A549 (cell line): ENCODE measurements at regions not wholly inside any gene's neighbourhood (a gene's known extent, or its start where the extent isn't known, plus 50 kb on each side); places are given as distances from the start of the nearest gene placed in this dataset.

Source experiments
- ATAC-seq, 2 experiments: fragments of 200-7000 bp in 1 of 2; fragments of >200 bp in 1 of 2; cut with Nextera tagmentation in 1 of 2; cut with Tn5 transposase in 1 of 2; 3 replicates each; pipeline versions ENCODE4 v1.8.0 to v1.9.1; 2018 to 2020; ENCODE audit warnings: mild to moderate bottlenecking in 1 of 2, moderate library complexity in 1 of 2
- CTCF ChIA-PET: fragments of 300-600 bp; sonication (Branson Sonifier 250); formaldehyde crosslinking; extraction: SDS; loops from one replicate; lab custom pipeline; 2021; ENCODE audit warnings: antibody characterized with exemption, inconsistent platforms; lab: Yijun Ruan, JAX
- POLR2A ChIA-PET: fragments of 350-600 bp; formaldehyde crosslinking; extraction: SDS; loops from one replicate; lab custom pipeline; 2021; ENCODE audit warnings: antibody characterized with exemption, inconsistent platforms; lab: Yijun Ruan, JAX
- DNase-seq, 2 experiments: peaks; one replicate each; pipeline versions ENCODE4 v3.0.0 to v3.0.0-alpha.2; 2011 to 2016; ENCODE audit warnings: low read depth in 1 of 2, low spot score in 1 of 2
- FAIRE-seq: peaks from 2 replicates; lab custom pipeline; 2011; peaks lifted over from hg19 to GRCh38; lab: Jason Lieb, UNC
- H3K27ac ChIP-seq, 2 experiments: fragments of >200 bp; sonication (Bioruptor Twin); formaldehyde crosslinking; 3 replicates each; pipeline ENCODE4 v1.5.1; 2016 to 2017
- H3K4me1 ChIP-seq: fragments of >200 bp; sonication (Bioruptor Twin); formaldehyde crosslinking; 3 replicates; pipeline ENCODE4 v1.6.1; 2016
- H3K4me2 ChIP-seq: fragments of >200 bp; sonication (Bioruptor Twin); formaldehyde crosslinking; 3 replicates; pipeline ENCODE4 v1.6.1; 2016
- H3K4me3 ChIP-seq: fragments of >200 bp; sonication (Bioruptor Twin); formaldehyde crosslinking; 3 replicates; pipeline ENCODE4 v1.5.1; 2016
- H3K9me3 ChIP-seq: fragments of >200 bp; sonication (Bioruptor Twin); formaldehyde crosslinking; 3 replicates; pipeline ENCODE4 v1.6.1; 2016
- CBX2 ChIP-seq: fragments of 200-600 bp; sonication (generic); IDR thresholded peaks from 2 replicates; pipeline ENCODE4 v1.6.1; 2016; ENCODE audit warnings: low read depth, mild to moderate bottlenecking, borderline replicate concordance
- EHF ChIP-seq: fragments of 250-450 bp; sonication (Bioruptor Pico); IDR thresholded peaks from 2 replicates; pipeline ENCODE4 v1.5.0; 2020; ENCODE audit warnings: mild to moderate bottlenecking
- EHMT2 ChIP-seq: fragments of 200-600 bp; sonication (generic); IDR thresholded peaks from 2 replicates; pipeline ENCODE4 v1.6.1; 2016; ENCODE audit warnings: antibody characterized with exemption, low read depth, mild to moderate bottlenecking, moderate library complexity
- ELK1 ChIP-seq: fragments of 150-350 bp; IDR thresholded peaks from 2 replicates; pipeline ENCODE4 v1.6.1; 2014; ENCODE audit warnings: low read depth, mild to moderate bottlenecking, low read length
- EP300 ChIP-seq, 2 experiments: fragments of >200 bp; sonication (Bioruptor Twin); formaldehyde crosslinking; IDR thresholded peaks; 2 replicates in 1 of 2; 3 replicates in 1 of 2; pipeline ENCODE4 v1.6.1; 2016 to 2017
- ESRRA ChIP-seq: fragments of 150-350 bp; IDR thresholded peaks from 2 replicates; pipeline ENCODE4 v1.6.1; 2014; ENCODE audit warnings: mild to moderate bottlenecking, low read length, borderline replicate concordance
- FOSB ChIP-seq: fragments of 250-450 bp; sonication (Bioruptor Pico); IDR thresholded peaks from 2 replicates; pipeline ENCODE4 v1.5.0; 2020; ENCODE audit warnings: mild to moderate bottlenecking, moderate library complexity
- FOSL2 ChIP-seq, 2 experiments: fragments of 450-650 bp in 1 of 2; fragments of >200 bp in 1 of 2; sonication (Bioruptor Twin) in 1 of 2; formaldehyde crosslinking; IDR thresholded peaks; 2 replicates each; pipeline versions ENCODE4 v1.5.0 to v1.6.1; 2016 to 2020; ENCODE audit warnings: mild to moderate bottlenecking in 1 of 2, moderate library complexity in 1 of 2
- FOXS1 ChIP-seq: fragments of 250-450 bp; sonication (Bioruptor Pico); IDR thresholded peaks from 2 replicates; pipeline ENCODE4 v1.5.0; 2020; ENCODE audit warnings: mild to moderate bottlenecking, moderate library complexity
- HOXB13 ChIP-seq: fragments of 250-450 bp; sonication (Bioruptor Pico); IDR thresholded peaks from 2 replicates; pipeline ENCODE4 v1.5.0; 2020; ENCODE audit warnings: low read depth, mild to moderate bottlenecking, moderate library complexity
- HOXB5 ChIP-seq: fragments of 250-450 bp; sonication (Bioruptor Pico); IDR thresholded peaks from 2 replicates; pipeline ENCODE4 v1.5.0; 2020; ENCODE audit warnings: mild to moderate bottlenecking, moderate library complexity
- JUN ChIP-seq, 2 experiments: fragments of >200 bp; sonication (Bioruptor Twin); formaldehyde crosslinking; IDR thresholded peaks; 2 replicates in 1 of 2; 3 replicates in 1 of 2; pipeline ENCODE4 v1.6.1; 2016 to 2017
- KDM1A ChIP-seq: fragments of 200-600 bp; sonication (generic); IDR thresholded peaks from 2 replicates; pipeline ENCODE4 v1.6.1; 2016; ENCODE audit warnings: low read depth, mild to moderate bottlenecking
- MYC ChIP-seq: IDR thresholded peaks from 2 replicates; pipeline ENCODE4 v1.6.1; 2012; ENCODE audit warnings: mild to moderate bottlenecking, inconsistent platforms, low read length, improper control_type of control experiment, borderline replicate concordance
- NFE2L2 ChIP-seq: fragments of 150-350 bp; conservative IDR thresholded peaks from 2 replicates; pipeline ENCODE4 v1.6.1; 2014; ENCODE audit warnings: low read length
- NPAS2 ChIP-seq: fragments of 250-450 bp; sonication (Bioruptor Pico); IDR thresholded peaks from 2 replicates; pipeline ENCODE4 v1.8.0; 2022; ENCODE audit warnings: mild to moderate bottlenecking, moderate library complexity, borderline replicate concordance
- POLR2AphosphoS2 ChIP-seq: conservative IDR thresholded peaks from 2 replicates; pipeline ENCODE4 v1.6.1; 2012; ENCODE audit warnings: low read length, improper control_type of control experiment, inconsistent platforms
- RAD21 ChIP-seq, 2 experiments: fragments of >200 bp in 1 of 2; sonication (Bioruptor Twin) in 1 of 2; formaldehyde crosslinking in 1 of 2; IDR thresholded peaks in 1 of 2; conservative IDR thresholded peaks in 1 of 2; 2 replicates in 1 of 2; 3 replicates in 1 of 2; pipeline ENCODE4 v1.6.1; 2012 to 2018; ENCODE audit warnings: inconsistent platforms in 1 of 2
- RARB ChIP-seq: fragments of 250-450 bp; sonication (Bioruptor Pico); IDR thresholded peaks from 2 replicates; pipeline ENCODE4 v1.8.0; 2021; ENCODE audit warnings: mild to moderate bottlenecking, moderate library complexity
- SREBF2 ChIP-seq: fragments of 450-650 bp; IDR thresholded peaks from 2 replicates; pipeline ENCODE4 v1.6.1; 2014; ENCODE audit warnings: mild to moderate bottlenecking, moderate library complexity
- ZFP36 ChIP-seq: fragments of 450-650 bp; IDR thresholded peaks from 2 replicates; pipeline ENCODE4 v1.6.1; 2014; ENCODE audit warnings: borderline replicate concordance; ENCODE audit not compliant: partially characterized antibody
- ZNF302 ChIP-seq: fragments of 250-450 bp; sonication (Bioruptor Pico); IDR thresholded peaks from 2 replicates; pipeline ENCODE4 v1.9.0; 2021; ENCODE audit warnings: inconsistent platforms, mild to moderate bottlenecking, moderate library complexity
- ZSCAN20 ChIP-seq: fragments of 250-450 bp; sonication (Bioruptor Pico); IDR thresholded peaks from 2 replicates; pipeline ENCODE4 v1.8.0; 2022; ENCODE audit warnings: mild to moderate bottlenecking, moderate library complexity
- WGBS: methylation state at CpG from one replicate; pipeline ENCODE4 v1.1.6; 2017; ENCODE audit errors: missing lambda C conversion rate; 5-methylcytosine and 5-hydroxymethylcytosine counted together
- TF ChIP-seq, protein P1 (sequence below): fragments of >200 bp; sonication (Bioruptor Twin); formaldehyde crosslinking; IDR thresholded peaks from 3 replicates; pipeline ENCODE4 v1.6.1; 2016
- TF ChIP-seq, protein P2 (sequence below): fragments of 250-450 bp; sonication (Bioruptor Pico); IDR thresholded peaks from 2 replicates; pipeline ENCODE4 v1.5.0; 2020; ENCODE audit warnings: low read depth, mild to moderate bottlenecking, moderate library complexity

DNA sequence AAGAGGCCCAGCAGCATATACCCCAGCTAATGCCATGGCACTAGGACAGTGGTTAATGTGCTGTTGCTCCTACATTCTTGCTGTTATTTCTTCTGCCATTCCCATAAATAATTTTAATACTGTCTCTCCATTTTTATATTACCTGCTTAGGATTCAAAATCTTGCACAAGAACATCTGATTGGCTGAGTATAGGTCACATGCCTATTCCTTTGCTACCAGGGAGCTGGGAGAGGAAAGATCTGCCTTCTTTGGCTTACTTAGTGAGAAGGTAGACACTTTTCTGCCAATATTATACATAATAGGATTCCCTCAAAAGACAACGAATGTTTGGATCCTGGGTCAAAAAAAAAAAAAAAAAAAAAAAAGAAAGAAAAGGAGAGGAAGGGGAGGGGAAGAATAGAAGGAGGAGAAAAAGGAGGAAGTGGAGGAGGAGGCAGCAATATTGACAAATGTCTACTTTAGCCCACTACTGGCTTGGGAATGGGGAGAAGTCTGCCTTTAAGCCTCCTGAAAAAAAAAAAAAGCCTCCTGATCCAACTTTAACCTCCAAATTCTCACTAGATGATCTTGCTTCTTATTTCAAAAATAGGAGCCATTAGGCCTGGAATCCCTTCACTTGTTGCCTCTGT lies 134.5 kb upstream of the HNRNPU start:
- Histone ChIP-seq H3K27ac (no peak overlapping the region), H3K9me3 (no peaks in the 10 kb centered on the region), H3K4me3 (no peak overlapping the region), H3K4me1 (no peaks in the 10 kb centered on the region), H3K4me2 (no peak overlapping the region)
- POLR2A ChIA-PET, result no interaction called here
- TF ChIP-seq HOXB13, result no peak
- TF ChIP-seq JUN (IDR thresholded peaks at IDR 0.05), result no peak
- TF ChIP-seq SREBF2, result no peak
- TF ChIP-seq ZSCAN20 (CRISPR knock-in tag), result no peak
- TF ChIP-seq, protein P1, sequence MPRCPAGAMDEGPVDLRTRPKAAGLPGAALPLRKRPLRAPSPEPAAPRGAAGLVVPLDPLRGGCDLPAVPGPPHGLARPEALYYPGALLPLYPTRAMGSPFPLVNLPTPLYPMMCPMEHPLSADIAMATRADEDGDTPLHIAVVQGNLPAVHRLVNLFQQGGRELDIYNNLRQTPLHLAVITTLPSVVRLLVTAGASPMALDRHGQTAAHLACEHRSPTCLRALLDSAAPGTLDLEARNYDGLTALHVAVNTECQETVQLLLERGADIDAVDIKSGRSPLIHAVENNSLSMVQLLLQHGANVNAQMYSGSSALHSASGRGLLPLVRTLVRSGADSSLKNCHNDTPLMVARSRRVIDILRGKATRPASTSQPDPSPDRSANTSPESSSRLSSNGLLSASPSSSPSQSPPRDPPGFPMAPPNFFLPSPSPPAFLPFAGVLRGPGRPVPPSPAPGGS, result no peak
- no peak for TF ChIP-seq HOXB5 (CRISPR knock-in tag)
- no peak for TF ChIP-seq FOXS1
- TF ChIP-seq FOSB, result no peak
- no peak for TF ChIP-seq NPAS2 (CRISPR knock-in tag)
- TF ChIP-seq ELK1, result no peak
- no peak for TF ChIP-seq ESRRA
- TF ChIP-seq, protein P2, sequence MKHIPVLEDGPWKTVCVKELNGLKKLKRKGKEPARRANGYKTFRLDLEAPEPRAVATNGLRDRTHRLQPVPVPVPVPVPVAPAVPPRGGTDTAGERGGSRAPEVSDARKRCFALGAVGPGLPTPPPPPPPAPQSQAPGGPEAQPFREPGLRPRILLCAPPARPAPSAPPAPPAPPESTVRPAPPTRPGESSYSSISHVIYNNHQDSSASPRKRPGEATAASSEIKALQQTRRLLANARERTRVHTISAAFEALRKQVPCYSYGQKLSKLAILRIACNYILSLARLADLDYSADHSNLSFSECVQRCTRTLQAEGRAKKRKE, result no peak
- no peak for TF ChIP-seq ZFP36
- TF ChIP-seq KDM1A, result no peak
- TF ChIP-seq POLR2AphosphoS2, result no peak
- no peak for TF ChIP-seq FOSL2 (IDR thresholded peaks at IDR 0.05)
- TF ChIP-seq FOSL2 (CRISPR knock-in tag; IDR thresholded peaks at IDR 0.05), result no peak
- no peak for TF ChIP-seq EP300 (IDR thresholded peaks at IDR 0.05)
- TF ChIP-seq ZNF302, result no peak
- no peak for TF ChIP-seq RAD21 (conservative IDR thresholded peaks at IDR 0.05 in 1 of 2, IDR thresholded peaks at IDR 0.05 in 1 of 2)
- ATAC-seq (no peak), FAIRE-seq (no peak), DNase-seq (no peak)
- CTCF ChIA-PET, result interaction anchor here (0.7 kb wide), 1 partner anchor 477 kb away, joined by 3 read pairs; no protein-coding TSS in a partner anchor
- WGBS, result 78% methylated on average over 1 of the region's 1 CpG

DNA sequence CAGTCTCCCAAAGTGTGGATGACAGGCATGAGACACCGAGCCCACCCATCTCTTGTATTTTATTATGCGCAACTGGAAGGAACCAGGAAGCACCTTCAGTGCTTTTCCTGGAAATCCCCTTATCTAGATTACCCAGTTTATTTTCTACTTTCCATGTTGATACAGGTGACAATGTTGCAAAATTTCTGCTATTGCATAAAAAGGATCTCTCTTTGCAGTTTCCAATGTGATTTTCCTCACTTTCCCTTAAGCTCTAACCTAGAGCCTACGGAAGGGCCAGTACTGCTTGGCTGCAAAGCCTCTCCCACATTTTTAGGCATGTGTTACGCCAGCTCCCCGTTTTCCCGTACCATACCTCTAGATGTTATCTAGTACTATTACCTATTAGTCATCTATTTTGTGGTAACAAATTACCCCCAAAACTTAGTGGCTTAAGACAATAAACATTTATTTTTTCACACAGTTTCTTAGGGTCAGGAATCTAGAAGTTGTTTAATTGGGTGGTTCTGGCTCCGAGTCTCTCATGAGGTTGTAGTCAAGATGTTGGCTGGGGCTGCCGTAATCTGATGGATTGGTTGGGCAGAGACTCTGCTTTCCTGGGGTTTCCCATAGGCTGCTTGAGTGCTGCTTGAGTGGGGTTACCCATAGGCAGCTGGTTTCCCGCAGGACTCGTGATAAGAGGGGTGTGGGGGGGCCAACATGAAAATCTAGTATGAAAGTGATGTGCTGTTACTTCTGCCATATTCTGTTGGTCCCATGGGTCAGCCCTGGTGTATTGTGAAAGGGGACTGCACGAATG lies 131.5 kb upstream of the HNRNPU start:
- DNase-seq (no peak), FAIRE-seq (no peak), ATAC-seq (no peak)
- no peak overlapping the region for H3K27ac ChIP-seq
- H3K4me2 ChIP-seq, result no peak overlapping the region
- CTCF ChIA-PET, result interaction anchor here (1.5 kb wide), 1 partner anchor 47 kb away, joined by 3 read pairs; no protein-coding TSS in a partner anchor
- peaks cover 5% of the 10 kb centered on the region for H3K9me3 ChIP-seq
- no peaks in the 10 kb centered on the region for H3K4me1 ChIP-seq
- 93% methylated on average over 11 of the region's 11 CpGs for WGBS
- no peak overlapping the region for H3K4me3 ChIP-seq
- TF ChIP-seq EHF (CRISPR knock-in tag) (no peak), HOXB5 (CRISPR knock-in tag) (no peak), NFE2L2 (no peak), JUN (IDR thresholded peaks at IDR 0.05) (no peak), RAD21 (conservative IDR thresholded peaks at IDR 0.05 in 1 of 2, IDR thresholded peaks at IDR 0.05 in 1 of 2) (no peak), ZSCAN20 (CRISPR knock-in tag) (no peak), RARB (CRISPR knock-in tag) (no peak), CBX2 (no peak), EP300 (IDR thresholded peaks at IDR 0.05) (no peak), MYC (no peak), EHMT2 (no peak)
- TF ChIP-seq, protein P1, result no peak
- POLR2A ChIA-PET, result no interaction called here
